GM21381 (cell line): ENCODE measurements at regions not wholly inside any gene's neighbourhood (a gene's known extent, or its start where the extent isn't known, plus 50 kb on each side); places are given as distances from the start of the nearest gene placed in this dataset.
"Not testable (repeated sequence)": the region's sequence is repeated elsewhere in the genome, so short reads cannot be mapped to it uniquely, and the experiment has no call there.

ENCODE experiments used
- ATAC-seq: cut with Tn5 transposase; IDR thresholded peaks from one replicate; pipeline ENCODE4 v1.9.1; 2021; ENCODE audit warnings: mild to moderate bottlenecking, moderate library complexity; ENCODE audit not compliant: unreplicated experiment

DNA sequence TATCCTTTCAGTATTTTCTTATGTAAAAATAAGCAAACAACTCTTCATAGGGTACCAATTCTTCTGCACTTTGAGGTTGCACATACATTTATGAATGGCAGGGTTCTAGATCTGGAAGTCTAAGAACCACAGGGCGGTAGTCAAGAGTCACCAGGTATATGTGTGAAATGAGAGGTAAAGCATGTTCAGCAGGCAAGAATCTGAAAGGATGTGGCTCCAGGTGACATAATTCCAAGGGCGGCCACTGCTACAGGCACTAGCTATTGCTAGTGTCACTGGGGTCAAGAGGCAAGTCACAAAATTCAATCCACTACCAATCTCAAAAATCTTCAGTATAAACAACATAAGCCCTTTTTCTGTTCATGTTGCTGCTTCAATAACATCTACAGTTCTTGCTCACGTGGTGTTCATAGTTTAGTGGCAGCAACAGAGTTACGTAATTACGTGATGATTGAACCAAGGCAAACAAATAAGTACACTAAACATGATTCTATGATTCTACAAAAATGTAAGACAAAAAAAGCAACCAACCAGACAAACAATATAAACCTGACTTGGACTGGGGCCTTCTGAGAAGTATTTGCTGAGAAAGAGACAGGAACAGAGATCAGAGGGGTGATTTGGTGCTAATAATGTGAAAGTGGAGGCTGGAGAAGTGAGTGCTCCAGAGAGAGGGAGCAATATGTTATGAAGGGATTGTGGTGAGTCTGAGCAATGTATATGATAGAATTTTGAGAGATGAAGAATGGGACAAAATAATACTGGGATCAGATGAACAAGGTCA lies 101.7 kb downstream of the NAA11 start:
- no peak for ATAC-seq

DNA sequence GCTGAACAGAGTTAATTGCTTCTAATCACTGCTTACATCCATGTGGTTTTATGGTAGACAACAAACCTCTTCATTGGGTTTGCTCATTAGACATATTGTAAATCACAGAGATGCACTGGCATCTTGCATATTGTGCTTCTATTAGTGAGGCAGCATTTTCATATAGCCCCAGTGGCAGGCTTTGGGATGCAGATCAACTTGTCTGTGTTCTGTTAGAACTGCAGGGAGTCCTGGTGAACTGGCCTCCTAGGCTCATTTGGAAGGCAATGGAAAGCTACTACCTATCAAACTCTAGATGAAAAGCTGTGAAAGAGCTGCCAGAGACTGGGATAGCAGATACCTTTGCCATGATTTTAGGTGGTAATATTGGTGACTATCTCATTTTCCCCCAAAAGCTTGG lies 108.8 kb downstream of the NAA11 start:
- ATAC-seq: no peak

DNA sequence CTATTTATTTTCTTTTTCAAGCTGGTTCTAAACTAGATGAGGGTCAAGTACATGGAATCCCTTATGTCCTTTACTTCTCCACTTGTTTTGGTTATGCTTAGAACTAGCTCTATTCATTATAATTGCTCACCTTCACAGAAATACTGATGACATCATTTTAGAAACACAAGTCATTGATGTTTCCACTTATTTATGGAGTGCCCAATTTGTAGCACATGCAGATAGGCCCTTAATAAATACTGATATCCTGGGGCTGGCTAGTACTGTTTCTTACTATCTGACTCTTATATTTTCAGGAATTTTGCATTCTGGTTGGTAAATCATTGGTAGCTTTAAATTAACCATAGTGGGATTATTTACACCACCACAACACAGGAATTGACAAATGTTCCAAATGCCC lies 112.2 kb downstream of the NAA11 start:
- no peak for ATAC-seq

DNA sequence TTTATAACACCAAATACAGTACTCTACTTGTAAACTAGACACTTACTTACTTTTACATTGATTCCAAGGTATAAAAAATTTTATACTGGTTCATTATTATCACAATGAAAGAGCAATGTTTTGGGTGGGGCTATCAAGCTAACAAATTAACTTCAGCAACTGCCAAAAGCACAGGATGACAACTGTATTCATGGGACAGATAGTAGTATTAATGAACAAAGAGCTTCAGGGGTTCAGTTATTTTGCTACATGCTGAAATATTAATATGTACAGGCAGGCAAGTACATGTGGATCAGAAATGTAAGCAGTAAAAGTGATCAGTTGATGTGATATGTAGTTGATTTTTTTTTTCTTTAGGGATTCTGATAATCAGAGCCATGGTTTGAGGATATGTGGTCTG lies 112.9 kb downstream of the NAA11 start:
- ATAC-seq: no peak

DNA sequence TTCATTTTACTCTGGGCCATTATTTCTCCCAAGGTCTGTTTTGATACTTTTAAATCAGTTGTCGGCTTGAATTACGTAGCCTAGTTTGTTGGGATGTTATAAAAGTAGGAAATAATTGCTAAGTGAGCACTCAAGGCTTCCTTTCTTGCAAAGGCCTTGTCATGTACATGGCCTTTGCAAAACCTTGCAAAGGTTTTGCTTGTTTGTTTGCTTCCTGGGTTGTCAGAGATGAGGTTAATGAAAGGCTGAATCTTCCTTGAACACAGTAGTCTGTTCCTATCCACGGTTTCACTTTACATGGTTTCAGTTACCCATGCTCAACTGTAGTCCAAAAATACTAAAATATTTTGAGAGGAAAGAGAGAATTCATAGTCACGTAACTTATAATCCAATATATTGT lies 113.5 kb downstream of the NAA11 start:
- ATAC-seq: no peak

DNA sequence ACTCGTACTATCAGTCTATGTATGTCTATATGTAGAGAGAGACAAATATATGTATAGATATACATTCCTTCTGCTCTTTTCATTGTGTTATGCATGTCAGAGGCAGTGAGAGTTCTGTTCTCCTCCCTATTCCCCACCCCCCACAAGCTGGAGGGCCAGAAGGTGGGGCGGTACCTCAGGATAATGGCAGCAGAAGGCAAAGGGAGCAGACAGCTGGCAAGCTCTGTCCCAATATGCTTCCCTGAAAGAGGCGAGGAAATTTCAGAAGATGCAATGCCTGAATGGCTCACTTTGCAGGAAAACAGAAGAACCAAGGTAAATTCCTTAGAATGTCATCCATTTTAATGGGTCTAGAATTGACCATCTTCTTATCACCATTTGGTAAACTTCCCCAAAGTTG lies 114.4 kb downstream of the NAA11 start:
- ATAC-seq: no peak

DNA sequence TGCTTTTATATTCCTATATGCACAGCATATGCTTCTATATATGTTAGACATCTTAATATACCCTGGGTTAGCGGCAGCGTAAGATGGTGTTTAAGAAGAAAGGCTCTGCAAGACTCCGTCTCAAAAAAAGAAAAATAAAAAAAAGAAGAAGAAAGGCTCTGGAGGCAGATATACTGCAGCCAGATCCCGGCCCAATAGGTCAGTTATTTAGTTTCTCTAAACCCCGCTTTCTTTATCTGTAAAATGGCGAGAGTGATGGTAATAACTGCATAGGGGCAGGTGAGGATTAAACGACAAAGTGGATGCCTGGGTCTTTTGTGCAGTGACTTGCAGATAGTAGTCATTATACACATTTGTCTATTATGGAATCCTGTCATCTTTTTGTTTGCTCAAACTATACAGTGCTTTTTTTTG lies 115.2 kb downstream of the NAA11 start:
- no peak for ATAC-seq

DNA sequence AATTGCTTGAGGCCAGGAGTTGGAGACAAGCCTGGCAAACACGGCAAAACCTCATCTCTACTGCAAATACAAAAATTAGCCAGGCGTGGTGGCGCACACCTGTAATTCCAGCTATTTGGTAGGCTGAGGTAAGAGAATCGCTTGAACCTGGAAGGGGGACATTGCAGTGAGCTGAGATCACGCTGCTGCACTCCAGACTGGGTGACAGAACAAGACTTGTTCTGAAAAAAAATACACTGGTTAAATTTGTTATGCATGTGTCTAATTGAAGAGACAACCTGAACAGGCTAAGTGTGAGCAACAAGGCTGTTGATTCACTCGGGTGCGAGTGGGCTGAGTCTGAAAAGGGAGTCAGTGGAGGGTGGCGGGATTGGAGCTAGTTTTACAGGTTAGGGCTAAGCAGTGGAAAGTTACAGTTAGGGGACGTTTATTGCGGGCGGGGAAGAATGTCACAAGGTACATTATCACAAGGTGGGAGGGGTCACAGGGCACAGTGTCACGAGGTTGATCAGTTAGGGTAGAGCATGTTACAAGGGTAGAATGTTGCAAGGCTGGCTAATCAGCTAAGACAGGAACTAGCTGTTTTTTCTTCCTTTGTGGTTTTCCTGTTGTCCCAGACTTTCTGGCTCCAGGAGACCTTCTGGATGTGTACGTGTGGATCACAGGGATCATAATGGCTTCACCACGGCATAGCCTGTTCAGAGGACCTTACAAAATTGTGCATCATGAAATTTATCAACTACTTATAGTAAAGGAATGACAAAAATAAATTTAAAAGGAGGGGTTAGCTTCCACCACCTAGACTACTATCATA lies 115.8 kb downstream of the NAA11 start:
- ATAC-seq: no peak

DNA sequence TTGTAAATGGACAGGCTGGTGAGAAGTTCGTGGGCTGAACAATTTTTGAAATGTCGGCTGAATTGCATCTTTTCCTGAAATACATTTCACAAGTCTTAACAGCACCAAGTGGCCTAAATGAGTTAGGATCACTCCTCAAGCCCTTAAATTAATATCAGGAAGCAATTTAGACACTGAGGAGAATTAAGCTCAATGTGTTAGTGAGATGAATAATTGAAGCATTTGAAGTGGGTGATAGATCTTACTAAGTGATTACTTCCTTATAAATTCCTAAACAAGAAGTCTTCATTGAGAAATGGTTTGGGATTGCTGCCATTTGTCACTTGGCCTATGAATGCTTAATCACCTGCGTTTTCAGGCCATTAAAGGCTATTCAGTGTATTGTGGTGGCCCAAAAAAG lies 116.8 kb downstream of the NAA11 start:
- no peak for ATAC-seq

DNA sequence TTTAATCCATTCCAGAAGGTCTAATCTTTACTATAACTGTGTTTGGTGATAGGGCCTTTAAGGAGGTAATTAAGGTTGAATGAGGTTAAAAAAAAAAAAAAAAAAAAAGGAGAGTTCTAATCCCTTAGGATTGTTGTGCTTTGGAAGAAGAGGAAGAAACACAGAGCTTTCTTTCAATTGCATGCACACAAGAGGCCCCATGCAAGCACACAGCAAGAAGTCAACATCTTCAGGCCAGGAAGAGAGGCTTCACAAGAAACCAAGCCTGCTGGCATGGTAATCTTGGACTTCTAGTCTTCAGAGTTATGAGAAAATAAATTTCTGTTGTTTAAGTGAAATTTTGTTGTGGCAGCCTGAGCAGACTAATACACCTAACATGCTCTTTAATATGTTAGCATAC lies 118.6 kb downstream of the NAA11 start:
- ATAC-seq: no peak

DNA sequence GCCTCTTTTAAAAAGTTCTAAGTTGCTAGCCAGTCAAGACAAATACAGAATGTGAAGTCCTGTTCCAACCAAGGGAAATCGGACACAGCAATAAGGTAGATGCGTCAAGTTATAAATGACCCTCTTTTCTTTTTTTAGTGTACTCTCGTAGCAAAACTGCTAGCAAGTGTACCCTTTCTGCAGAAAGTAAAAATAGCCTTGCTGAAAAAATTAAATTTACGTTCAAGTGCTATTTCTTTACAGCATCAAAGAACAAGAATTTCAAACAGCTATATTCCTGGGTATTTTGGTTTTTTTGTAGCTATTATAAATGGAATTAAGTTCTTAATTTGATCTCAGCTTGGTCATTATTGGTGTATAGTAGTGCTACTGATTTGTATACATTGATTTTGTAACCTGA lies 119.2 kb downstream of the NAA11 start:
- no peak for ATAC-seq

DNA sequence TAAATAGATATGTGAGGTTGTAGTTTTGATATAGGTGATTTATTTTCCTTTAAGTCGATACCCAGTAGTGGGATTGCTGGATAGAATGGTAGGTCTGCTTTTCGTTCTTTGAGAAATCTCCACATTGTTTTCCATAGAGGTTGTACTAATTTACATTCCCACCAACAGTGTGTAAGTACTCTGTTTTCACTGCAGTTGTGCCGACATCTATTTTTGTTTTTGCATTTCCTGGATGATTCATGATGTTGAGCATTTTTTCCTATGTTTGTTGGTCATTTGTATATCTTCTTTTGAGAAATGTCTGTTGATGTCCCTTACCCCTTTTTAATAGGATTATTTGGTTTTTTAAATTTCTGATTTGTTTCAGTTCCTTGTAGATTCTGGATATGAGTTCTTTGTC lies 120.7 kb downstream of the NAA11 start:
- ATAC-seq: no peak

DNA sequence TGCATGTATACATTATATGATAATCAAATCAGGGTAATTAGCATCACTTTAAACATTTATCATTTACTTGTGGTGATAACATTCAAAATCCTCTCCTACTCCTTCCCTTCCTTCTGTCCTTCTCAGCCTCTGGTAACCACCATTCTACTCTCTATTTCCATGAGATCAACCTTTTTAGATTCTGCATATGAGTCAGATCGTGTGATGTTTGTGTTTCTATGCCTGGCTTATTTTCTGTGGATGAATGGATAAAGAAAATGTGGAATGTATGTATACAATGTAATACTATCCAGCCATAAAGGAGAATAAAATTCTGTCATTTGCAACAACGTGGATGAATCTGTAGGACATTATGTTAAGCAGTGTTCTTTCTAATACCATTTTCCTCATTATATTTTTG lies 123.9 kb downstream of the NAA11 start:
- no peak for ATAC-seq

DNA sequence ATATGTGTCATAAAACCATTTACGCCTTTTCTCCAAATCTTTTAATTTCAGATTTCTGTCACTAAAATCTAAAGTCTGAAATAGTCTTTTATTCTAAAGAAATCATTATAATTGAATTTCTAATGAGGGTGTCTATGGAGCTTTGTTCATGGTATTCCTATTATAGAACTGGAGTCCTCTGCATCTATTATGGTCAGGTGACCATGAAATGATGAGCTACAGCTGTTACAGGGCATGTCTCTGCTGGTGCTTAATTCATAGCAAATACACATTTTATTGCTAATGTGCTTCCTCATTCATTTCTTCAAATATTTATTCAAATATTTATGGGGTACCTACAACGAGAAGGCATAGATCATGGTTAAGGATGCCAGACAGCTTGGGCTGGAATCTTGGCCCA lies 126.1 kb downstream of the NAA11 start:
- ATAC-seq: no peak

DNA sequence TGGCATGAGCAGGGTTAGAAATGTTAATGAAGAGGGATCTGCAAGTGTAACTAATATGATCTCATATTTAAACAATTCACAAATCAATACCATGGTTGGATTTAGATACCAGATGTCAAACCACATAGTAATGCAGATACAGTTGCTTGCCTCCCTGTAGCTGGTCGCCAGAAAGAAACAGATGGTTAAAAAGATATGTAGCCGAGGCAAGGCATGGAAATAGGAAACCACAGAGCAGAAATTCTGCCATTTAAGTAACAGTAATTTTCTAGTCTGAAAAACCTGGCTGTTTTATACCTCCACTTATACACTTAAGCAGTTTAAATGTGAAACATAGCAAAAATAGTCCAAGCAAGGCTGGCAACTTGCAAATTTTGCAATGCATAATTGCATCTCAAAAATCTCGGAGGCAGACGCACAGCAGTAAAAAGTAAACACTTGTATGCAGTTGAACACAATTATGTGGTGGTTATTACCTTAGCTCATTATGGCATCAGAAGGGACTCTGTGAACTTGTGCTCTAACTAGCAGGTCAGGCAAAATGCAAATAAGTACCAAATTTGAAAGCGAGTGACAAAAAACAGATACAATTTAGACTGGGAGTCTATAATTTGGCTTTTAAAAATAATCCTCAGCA lies 126.8 kb downstream of the NAA11 start:
- ATAC-seq: no peak

DNA sequence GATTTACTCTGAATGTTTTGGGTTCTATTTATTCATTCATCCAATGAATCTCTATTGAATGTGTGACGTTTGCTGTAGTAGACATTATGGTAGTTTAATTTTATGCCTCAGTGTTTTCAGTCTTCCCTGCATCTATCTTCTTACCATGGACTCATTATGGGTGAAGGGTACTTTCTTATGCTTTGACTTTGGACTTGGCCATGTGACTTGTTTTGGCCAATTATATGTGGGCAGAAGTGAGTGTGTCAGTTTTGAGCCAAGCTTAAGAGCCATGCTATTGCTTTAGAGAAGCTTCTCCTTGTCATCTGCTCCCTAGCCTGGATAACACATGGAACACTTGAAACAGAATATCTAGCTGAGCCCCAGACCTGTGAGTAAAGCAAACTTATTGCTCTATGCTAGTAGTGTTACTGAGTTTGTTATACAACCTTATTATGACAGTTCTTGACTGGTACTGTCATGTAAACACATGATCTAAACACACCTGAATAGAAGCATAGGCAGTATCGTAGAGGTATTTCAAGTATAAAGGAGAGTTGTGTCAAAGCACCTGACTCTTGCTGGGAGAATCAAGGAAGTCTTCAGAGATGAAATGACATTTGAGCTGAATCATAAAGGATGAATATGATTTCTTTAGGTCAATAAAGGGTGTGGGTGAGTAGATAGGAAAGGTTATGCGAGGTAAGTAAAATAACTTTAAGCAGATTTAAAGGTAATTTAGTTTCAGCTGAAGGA lies 128.4 kb downstream of the NAA11 start:
- no peak for ATAC-seq

DNA sequence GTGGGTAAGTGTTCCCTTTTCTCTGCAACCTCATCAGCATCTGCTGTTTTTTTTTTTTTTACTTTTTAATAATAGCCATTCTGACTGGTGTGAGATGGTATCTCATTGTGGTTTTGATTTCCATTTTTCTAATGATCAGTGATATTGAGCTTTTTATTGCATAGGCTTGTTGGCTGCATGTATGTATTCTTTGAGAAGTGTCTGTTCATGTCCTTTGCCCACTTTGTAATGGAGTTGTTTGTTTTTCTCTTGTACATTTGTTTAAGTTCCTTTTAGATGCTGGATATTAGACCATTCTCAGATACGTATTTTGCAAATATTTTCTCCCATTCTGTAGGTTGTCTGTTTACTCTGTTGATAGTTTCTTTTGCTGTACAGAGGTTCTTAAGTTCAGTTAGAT lies 134.6 kb downstream of the NAA11 start:
- not testable (repeated sequence) for ATAC-seq

DNA sequence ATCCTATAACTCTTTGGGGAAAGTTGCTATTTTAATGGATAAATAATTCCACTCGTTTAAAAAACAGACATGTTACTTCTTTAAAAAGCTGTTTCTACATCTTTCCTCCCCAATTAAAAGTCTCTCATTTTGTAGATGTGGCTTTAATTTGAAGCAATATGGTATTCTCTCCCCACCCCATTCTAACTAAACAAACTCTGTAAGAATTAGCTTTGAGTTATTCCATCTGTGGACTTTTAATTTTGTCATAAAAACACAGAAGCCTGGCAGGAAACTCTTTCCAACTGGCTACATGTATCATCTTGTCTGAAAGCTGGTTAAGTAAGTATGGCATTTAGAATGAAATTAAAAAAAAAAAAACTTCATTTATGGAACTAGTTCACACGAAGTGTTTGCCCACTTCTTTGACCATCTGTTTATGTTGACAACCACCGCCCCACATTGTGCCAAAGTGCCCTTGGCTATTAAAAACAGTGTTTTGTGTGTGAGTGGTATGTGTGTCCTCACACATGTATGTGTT lies 140.3 kb downstream of the NAA11 start:
- no peak for ATAC-seq

DNA sequence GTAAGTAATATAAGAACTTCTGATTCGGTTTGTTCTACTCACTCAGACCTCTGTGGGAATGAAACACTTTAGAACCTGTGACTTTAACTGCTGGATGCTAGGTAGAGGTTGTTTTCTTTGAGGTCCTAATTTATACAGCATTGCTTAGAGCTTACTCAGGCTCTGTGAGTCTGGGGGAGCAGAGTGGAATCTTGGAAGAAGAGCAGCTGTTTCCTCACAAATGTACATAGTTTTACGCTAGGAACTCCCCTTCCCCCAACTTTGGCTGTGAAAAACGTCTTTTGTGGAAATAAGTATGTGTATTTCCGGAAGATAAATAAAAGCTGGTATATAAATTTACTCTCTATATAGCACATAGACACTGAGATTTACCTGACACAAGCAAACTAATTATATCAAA lies 141.4 kb downstream of the NAA11 start:
- ATAC-seq: no peak

DNA sequence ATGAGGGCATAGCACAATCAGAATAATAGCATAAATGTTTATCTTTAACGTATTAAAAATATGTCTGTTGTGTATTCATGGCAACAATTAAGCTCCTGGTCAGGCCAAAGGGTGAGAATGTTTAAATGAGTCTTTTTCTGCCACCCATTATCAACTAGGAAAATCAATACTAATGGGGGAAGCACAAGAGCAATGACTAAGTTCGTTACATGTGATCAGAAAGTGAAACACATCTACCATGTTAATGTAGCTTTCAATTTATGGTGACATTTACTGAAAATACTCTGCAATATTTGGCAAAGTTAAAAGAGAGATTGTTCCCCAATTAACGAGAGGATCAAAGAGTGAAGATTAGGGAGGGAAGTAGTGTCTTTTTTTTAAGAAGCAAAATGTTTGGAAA lies 143.7 kb downstream of the NAA11 start:
- no peak for ATAC-seq

DNA sequence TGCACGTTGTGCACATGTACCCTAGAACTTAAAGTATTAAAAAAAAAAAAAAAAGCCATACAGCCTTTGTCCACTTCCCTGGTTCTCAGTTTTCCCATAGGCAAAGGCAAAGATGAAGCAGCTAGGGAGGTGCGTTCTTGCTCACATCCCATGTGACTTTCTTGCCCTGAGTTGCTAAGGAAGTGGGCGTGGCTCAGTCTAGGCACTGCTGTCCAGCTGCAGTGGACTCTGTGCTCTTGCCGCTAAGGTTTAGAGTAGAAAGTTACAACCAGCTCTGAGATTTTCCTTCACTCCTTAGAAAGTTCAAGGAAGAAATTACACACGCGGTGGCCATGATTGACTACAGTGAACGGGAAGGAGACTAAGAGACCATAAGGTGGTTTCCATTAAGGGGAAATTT lies 144.7 kb downstream of the NAA11 start:
- ATAC-seq: no peak
